GM18505 (cell line): ENCODE measurements at regions not wholly inside any gene's neighbourhood (a gene's known extent, or its start where the extent isn't known, plus 50 kb on each side); places are given as distances from the start of the nearest gene placed in this dataset.

Experiments
- ATAC-seq: cut with Tn5 transposase; IDR thresholded peaks from one replicate; pipeline ENCODE4 v1.9.1; 2021; ENCODE audit not compliant: unreplicated experiment
- POLR2A ChIP-seq: IDR thresholded peaks from 4 replicates; pipeline ENCODE4 v1.6.1; 2011; ENCODE audit warnings: borderline replicate concordance; ENCODE audit not compliant: insufficient read depth, insufficient read length; ENCODE audit errors: extremely low read depth

- ATAC-seq, result no peak
- TF ChIP-seq POLR2A, result no peak
Measured at GRCh38 chr16:65767125-65767524, 599.4 kb upstream of the CDH5 start.

- ATAC-seq, result no peak
- TF ChIP-seq POLR2A, result no peak
Measured at GRCh38 chr16:65763640-65764305, 602.7 kb upstream of the CDH5 start.

- ATAC-seq, result no peak
- no peak for TF ChIP-seq POLR2A
Measured at GRCh38 chr16:65760874-65761273, 605.6 kb upstream of the CDH5 start.

DNA sequence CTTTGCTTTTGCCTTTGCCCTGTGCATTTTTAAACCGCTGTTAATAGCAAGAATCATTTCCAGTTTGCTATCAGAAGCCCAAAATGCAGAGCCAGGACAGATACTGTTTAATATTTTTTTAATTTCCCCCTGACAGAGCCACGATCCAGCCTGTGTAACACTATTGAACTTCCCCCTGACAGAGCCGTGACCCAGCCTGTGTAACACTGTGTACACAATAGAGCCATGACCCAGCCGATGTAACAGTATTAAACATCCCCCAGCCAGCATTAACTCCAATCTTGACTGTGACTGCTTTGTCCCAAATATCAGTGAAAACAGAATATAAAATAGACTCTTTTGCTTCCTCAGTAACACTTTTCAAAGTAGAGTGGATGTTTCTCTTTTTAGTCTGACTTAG lies 607.9 kb upstream of the CDH5 start:
- no peak for ATAC-seq
- TF ChIP-seq POLR2A, result no peak

GRCh38 chr16:65757064-65757463 lies 609.4 kb upstream of the CDH5 start:
- TF ChIP-seq POLR2A, result no peak
- no peak for ATAC-seq

DNA sequence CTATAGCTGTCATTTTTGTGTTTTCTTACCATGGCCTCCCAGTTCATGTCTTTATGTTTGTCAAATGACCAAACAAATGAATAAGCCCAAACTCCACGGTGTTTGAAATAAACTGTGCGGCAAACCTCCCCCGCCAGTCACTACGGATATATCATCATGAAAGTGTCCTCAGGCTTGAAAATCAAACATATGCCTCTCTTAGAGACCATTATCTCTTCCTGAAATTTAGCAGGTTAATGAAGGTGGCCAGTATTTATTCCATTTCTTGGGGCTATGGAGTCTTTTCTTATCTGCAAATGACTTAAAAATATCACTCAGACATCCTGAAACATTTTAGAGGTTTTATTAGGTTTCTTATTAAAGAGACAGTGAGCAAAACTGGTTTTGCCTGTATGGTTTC lies 610.3 kb upstream of the CDH5 start:
- no peak for ATAC-seq
- TF ChIP-seq POLR2A, result no peak

GRCh38 chr16:65754820-65755691 lies 611.4 kb upstream of the CDH5 start:
- ATAC-seq, result no peak

DNA sequence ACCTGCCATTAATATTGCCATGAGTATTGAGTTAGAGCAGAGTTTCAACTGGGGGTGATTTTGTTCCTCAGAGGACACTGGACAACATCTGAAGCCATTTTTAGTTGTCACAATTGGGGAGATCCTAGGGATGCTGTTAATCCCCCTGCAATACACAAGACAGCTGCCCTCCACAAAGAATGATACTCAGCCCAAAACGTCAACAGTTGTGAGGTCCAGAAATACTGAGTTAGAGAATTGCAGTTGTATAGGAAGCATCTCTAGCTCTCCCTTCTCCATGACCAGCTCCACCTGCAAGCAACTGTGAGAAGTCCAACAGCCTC lies 614.0 kb upstream of the CDH5 start:
- TF ChIP-seq POLR2A, result no peak
- ATAC-seq, result no peak

More at GRCh38 chr16:65754820-65755691, 611.4 kb upstream of the CDH5 start:
- no peak for TF ChIP-seq POLR2A

DNA sequence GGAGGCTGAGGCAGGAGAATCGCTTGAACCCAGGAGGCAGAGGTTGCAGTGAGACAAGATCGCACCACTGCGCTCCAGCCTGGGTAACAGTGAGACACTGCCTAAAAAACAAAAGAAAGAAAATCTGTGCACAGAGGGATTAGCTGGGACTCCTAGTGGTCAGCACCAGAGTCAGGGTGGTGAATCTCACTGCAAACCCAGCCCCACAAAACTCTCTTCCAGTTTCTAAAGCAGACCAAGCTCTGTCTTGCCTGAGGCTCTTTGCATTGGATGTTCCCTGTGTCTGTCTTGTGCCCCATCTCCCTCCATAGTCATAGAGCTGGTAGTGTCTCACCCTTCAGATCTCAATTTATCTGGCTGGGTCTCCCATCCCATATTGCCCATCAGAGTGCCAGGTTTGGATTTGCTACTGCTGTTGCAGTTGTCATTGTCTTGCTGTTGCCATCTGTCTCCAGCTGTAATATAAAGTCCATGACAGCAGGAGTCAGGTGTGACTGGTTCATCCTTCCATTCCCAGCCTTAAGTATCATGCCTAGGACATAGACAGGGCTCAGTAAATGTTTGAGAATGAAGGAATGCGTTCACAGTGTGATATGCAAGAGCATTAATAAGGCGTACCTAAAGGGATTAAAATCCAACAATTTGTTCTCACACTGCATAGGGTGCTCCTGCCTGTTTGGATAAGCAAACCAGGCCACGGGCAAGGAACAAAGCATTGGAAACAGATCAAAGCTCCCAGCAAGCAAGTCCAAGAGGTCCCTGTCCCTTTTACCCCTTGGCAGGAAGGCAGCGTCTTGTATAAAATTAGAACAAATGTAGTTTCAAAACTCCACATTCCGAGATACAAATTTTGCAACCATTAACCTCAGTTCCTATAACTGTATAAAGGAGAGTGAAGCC lies 614.6 kb upstream of the CDH5 start:
- ATAC-seq, result no peak

GRCh38 chr16:65749506-65749905 lies 617.0 kb upstream of the CDH5 start:
- no peak for ATAC-seq
- no peak for TF ChIP-seq POLR2A

More for the DNA sequence above, 614.6 kb upstream of the CDH5 start:
- no peak for TF ChIP-seq POLR2A

- no peak for ATAC-seq
- no peak for TF ChIP-seq POLR2A
Measured at GRCh38 chr16:65746941-65747340, 619.5 kb upstream of the CDH5 start.

DNA sequence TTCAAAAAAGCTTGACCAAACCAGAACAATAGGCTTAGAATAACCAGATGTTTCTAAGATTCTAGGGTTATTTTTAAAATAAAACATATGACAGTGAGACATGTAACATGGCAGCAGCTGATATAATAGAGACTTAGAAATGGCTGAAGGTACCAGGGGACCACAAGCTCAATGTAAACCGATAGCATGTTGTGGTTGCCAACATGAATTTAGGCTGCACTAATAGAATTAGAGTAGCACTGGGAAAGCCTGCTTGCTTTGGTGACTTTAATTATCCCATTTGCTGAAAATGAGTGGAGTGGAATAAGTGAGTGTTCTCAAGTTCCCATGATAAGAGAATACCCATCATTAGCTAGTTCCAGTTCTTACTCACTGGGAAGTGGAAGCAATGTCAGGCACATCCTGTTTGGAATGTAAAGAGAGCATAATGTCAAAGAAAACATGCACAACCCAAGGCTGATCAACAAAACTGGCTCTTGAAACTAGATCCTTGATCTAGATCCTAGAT lies 621.2 kb upstream of the CDH5 start:
- TF ChIP-seq POLR2A, result no peak
- ATAC-seq, result no peak

DNA sequence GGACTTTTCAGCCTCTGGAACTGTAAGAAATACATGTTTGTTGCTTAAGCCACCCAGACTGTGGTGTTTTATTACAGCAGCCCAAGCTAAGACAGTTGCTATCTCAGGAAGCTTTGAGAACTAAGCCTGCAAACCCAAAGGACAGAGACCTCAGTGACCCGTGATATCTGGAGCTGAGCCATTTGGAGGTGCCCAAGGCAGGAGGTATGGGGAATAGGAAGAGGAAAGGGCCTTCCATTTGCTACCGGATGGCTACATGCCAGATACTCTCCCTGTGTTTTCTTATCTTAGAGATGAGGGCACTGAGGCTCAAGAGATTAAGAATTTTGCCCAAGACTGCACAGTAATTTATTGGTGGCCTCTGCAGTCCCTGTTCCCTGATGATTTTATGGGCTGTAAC lies 622.1 kb upstream of the CDH5 start:
- TF ChIP-seq POLR2A, result no peak
- no peak for ATAC-seq
